SK-N-SH treated with all-trans-retinoic acid at 6 μM for 48 hours (cell line): ENCODE measurements at regions not wholly inside any gene's neighbourhood (a gene's known extent, or its start where the extent isn't known, plus 50 kb on each side); places are given as distances from the start of the nearest gene placed in this dataset.

ENCODE experiments used
- CSDC2 ChIP-seq: fragments of 250-450 bp; sonication (Bioruptor Pico); IDR thresholded peaks from 2 replicates; pipeline ENCODE4 v1.5.0; 2020; ENCODE audit warnings: mild to moderate bottlenecking, moderate library complexity
- ESRRG ChIP-seq: fragments of 250-450 bp; sonication (Bioruptor Pico); IDR thresholded peaks from 2 replicates; pipeline ENCODE4 v1.6.1; 2021; ENCODE audit warnings: mild to moderate bottlenecking
- PATZ1 ChIP-seq: fragments of 250-450 bp; sonication (Bioruptor Pico); IDR thresholded peaks from 2 replicates; pipeline ENCODE4 v1.8.0; 2020; ENCODE audit warnings: mild to moderate bottlenecking, moderate library complexity, borderline replicate concordance
- POU6F1 ChIP-seq: fragments of 250-450 bp; sonication (Bioruptor Pico); IDR thresholded peaks from 2 replicates; pipeline ENCODE4 v1.8.0; 2021; ENCODE audit warnings: low read depth, mild to moderate bottlenecking, moderate library complexity, borderline replicate concordance
- SNAI2 ChIP-seq: fragments of 250-450 bp; sonication (Bioruptor Pico); IDR thresholded peaks from 2 replicates; pipeline ENCODE4 v1.5.0; 2020; ENCODE audit warnings: mild to moderate bottlenecking, moderate library complexity
- TCF4 ChIP-seq: fragments of 250-450 bp; sonication (Bioruptor Pico); IDR thresholded peaks from 2 replicates; pipeline ENCODE4 v1.8.0; 2021; ENCODE audit warnings: mild to moderate bottlenecking, moderate library complexity, borderline replicate concordance
- TOX ChIP-seq: fragments of 250-450 bp; sonication (Bioruptor Pico); IDR thresholded peaks from 2 replicates; pipeline ENCODE4 v1.8.0; 2021; ENCODE audit warnings: mild to moderate bottlenecking, moderate library complexity, borderline replicate concordance
- TSHZ2 ChIP-seq: fragments of 250-450 bp; sonication (Bioruptor Pico); IDR thresholded peaks from 2 replicates; pipeline ENCODE4 v1.5.0; 2020; ENCODE audit warnings: mild to moderate bottlenecking, moderate library complexity
- ZFP30 ChIP-seq: fragments of 450-650 bp; formaldehyde crosslinking; IDR thresholded peaks from 2 replicates; pipeline ENCODE4 v1.5.0; 2022; ENCODE audit warnings: mild to moderate bottlenecking, moderate library complexity

- TF ChIP-seq TSHZ2 (CRISPR knock-in tag) (no peak), PATZ1 (no peak), CSDC2 (CRISPR knock-in tag) (no peak), ZFP30 (CRISPR knock-in tag) (no peak), TCF4 (CRISPR knock-in tag) (no peak), ESRRG (CRISPR knock-in tag) (no peak), TOX (CRISPR knock-in tag) (no peak), POU6F1 (CRISPR knock-in tag) (no peak), SNAI2 (CRISPR knock-in tag) (no peak)
Measured at GRCh38 chr13:111551204-111551820, 230.9 kb downstream of the TEX29 start.
